Cerebellar cortex (tissue), 1 donor: ENCODE measurements at regions not wholly inside any gene's neighbourhood (a gene's known extent, or its start where the extent isn't known, plus 50 kb on each side); places are given as distances from the start of the nearest gene placed in this dataset.
"Not testable (repeated sequence)": the region's sequence is repeated elsewhere in the genome, so short reads cannot be mapped to it uniquely, and the experiment has no call there.

Experiments
- DNase-seq: peaks from one replicate; pipeline ENCODE4 v3.0.0-alpha.2; 2015; ENCODE audit warnings: low spot score

- no peak for DNase-seq
Measured at GRCh38 chr14:30369502-30370180, 189.3 kb upstream of the G2E3 start.

GRCh38 chr14:30373053-30373452 lies 185.9 kb upstream of the G2E3 start:
- no peak for DNase-seq

- DNase-seq = no peak
Measured at GRCh38 chr14:30373526-30373925, 185.4 kb upstream of the G2E3 start.

DNA sequence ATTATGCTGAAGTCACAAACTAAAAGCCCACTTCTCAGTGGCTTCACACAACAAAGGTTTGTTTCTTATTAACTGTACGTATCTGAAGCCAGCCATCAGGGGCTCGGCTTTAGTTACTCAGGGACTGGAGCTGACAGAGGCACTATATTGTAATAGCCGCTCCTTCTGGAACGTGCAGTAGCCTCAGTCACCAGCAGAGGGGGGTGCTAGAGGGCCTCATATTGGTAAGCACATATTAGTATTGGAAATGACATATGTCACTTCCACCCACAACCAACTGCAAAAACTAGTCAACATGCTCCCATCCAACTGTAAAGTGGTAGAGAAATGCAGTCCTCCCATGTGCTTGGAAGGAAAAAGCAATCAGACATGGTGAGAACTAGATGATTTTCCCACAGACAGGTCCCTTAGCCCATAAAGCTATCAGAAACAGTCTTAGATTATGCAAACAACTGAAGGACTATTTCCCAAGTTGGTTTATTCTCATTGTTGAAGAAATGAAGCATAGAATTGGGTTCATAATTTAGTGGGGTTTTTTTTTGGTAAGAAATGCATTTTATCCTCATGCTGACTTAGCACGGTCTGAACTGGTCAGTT lies 183.6 kb upstream of the G2E3 start:
- DNase-seq = peak; percentile 20

DNA sequence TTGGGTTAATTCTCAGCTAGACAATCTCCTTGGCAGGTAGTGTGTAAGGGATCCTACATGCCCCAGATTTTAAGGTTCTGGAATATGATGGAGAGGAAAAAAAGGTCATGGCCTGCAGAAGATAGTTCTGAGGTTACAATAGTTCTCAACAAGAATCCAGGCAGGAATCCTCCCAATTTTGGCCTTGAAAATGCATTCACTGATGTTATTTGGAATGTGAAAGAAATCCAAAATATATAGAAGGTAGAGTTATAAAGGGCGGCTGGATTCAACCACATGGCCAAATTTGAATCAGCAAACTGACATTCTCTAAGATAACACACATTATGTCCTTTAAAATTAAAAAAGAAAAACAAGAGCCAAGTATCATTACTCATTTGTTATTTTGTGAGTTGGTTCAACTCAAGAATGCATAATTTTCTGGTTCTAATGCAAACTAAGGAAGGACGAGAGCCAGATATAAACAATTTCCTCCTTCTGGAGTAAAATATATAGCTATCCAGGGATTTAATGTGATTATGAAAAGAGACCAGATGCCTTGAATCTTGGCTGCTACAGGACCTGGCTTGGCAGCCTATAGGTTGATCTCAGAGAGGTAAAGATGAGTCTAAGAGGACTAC lies 177.0 kb upstream of the G2E3 start:
- no peak for DNase-seq

DNA sequence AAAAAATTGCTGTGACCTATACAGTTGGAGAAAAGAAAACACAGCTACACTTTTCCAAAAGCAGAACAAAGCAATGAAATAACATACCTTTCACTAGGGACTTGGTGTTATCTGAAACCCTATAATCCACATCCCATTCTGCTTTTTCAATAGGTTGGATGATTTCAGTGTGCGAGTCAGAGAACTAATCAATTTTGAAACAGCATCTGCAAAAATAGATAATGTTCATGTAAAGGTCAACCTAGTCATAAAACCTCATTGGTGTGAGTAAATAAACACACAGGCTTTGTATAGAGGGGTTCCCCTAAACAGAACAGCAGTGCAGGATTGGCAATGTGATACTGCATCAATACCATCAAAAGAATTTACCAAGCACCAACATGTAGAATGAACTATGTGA lies 173.0 kb upstream of the G2E3 start:
- no peak for DNase-seq

GRCh38 chr14:30387871-30388270 lies 171.1 kb upstream of the G2E3 start:
- DNase-seq = no peak

GRCh38 chr14:30389134-30389876 lies 169.7 kb upstream of the G2E3 start:
- peak; percentile 0 for DNase-seq

DNA sequence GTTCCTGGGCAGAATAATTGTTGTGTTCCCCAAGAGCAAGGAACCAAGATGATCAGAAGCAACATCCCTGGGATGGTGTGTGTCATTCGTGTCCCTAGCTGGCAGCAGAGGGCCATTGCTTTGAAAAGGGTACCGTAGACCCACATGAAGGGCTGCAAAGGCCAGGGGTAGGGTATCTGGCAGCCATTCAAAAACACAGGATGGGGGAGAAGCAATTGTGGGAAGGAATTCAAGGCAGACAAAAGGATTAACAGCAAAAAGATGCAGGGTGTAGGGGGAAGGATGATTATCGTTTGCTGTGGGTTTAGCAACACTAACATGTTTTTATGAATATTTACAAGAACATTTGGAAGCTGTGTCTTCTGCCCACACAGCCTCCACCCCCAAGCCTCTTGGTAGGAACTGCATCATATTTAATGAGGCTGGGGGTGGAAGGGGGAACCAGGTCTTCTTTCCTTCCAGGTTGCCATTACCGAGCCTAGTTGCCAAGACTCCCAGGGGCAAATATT lies 169.0 kb upstream of the G2E3 start:
- no peak for DNase-seq

- DNase-seq = no peak
Measured at GRCh38 chr14:30395065-30395464, 163.9 kb upstream of the G2E3 start.

DNA sequence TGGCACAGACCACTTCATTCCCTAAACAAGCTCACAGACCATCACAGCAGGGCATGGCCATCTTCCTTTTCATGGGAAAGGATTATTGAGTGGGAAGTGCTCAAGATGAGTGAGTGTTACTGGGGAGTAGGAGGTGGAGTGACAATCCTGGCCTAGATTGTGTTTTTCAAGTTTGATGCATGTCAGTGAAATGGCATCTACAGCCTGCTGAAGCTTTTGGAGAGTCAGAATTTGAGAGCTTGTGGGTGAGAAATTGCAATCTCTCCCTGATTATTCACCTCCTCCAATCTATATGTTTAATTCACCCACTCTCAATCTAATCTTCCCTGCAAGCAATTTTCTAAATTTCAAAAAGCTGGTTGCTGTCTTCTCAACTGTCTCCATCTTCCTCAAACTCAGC lies 156.1 kb upstream of the G2E3 start:
- no peak for DNase-seq

DNA sequence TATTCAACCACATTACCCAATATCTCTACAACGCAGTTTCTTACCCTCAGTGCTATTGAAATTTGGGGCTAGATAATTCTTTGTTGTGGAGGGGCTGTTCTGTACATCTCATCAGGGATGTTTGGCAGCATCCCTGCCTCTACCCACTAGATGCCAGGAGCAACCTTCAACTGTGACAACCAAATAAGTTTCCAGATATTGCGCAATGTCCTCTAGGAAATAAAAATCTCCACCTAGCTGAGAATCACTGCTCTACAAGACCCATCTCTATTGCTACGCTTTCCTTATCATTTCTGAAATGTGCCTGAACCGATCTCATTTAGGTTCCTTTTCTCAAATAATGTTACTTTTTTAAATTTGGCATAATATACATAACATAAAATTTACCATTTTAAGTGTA lies 155.2 kb upstream of the G2E3 start:
- no peak for DNase-seq

GRCh38 chr14:30409508-30410015 lies 149.4 kb upstream of the G2E3 start:
- not testable (repeated sequence) for DNase-seq

DNA sequence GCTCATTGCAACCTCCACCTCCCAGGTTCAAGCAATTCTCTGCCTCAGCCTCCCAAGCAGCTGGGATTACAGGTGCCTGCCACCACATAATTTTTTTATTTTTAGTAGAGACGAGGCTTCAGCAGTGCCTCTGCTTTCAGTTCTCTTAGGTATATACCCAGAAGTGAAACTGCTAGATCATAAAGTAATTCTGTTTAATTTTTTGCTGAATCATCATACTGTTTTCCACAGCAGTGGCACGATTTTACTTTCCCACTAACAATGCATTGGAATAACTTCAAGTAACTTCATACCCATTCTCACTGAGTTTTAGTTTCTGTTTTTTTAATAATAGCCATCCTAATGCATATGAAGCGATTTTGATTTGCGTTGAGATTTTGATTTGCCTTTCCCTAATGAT lies 148.0 kb upstream of the G2E3 start:
- no peak for DNase-seq

GRCh38 chr14:30413184-30413583 lies 145.8 kb upstream of the G2E3 start:
- not testable (repeated sequence) for DNase-seq

DNA sequence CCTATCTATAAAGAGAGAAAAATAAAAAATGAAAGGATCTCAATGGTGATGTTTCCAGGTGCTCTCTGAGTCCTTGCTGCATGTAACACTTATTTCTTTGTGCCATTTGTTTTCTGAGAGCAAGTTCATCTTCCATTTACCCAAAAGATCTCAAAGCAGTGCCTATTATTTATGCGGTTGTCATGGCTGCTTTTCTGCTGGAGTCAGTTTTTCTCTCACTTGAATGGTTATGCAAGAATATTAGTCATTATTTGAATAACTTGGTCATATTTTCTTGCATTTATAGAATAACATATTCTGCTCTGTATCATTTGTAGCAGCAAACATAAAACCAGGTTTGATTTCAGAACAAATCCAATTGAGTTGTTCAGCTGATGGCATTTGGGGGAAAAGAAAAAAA lies 141.8 kb upstream of the G2E3 start:
- no peak for DNase-seq

GRCh38 chr14:30417999-30418398 lies 141.0 kb upstream of the G2E3 start:
- no peak for DNase-seq

GRCh38 chr14:30419037-30419436 lies 139.9 kb upstream of the G2E3 start:
- DNase-seq = no peak

DNA sequence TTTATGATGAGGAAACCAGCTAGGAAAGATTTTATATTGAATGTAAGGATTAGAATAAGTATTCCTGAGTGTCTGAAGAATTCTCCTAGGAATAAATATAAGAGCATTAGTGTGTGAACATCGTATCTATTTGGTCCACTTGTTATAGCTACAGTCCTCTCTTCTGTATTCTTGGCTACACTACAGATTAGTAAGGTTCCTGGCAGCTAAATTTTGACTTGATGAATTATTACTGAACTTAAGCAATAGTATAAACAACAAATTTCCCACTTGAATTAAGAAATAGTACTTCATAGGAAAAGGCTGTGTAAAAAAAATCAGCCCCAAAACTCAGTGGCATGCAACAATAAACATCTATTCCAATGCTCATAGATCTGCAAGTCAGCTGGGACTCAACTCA lies 138.4 kb upstream of the G2E3 start:
- DNase-seq = no peak

- DNase-seq = no peak
Measured at GRCh38 chr14:30426463-30426862, 132.5 kb upstream of the G2E3 start.

- DNase-seq = no peak
Measured at GRCh38 chr14:30427401-30427800, 131.6 kb upstream of the G2E3 start.

DNA sequence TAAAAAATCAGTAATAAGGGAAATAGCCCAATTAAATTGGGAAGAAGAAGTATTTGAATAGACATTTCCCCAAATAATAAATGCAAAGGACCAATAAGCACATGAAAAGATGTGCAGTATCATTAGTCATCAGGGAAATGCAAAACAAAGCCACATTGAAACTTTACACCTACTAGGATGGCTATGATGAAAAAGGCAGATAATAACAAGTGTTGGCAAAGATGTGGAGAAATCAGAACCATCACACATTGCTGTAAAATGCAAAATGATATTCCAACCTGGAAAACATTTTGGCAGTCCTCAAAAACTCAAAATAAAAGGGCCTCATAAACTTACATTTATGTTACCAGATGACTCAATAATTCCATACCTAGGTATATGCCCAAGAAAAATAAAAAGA lies 131.1 kb upstream of the G2E3 start:
- no peak for DNase-seq

- DNase-seq = no peak
Measured at GRCh38 chr14:30431552-30431951, 127.4 kb upstream of the G2E3 start.
